H1 (cell line): ENCODE measurements at regions not wholly inside any gene's neighbourhood (a gene's known extent, or its start where the extent isn't known, plus 50 kb on each side); places are given as distances from the start of the nearest gene placed in this dataset.

Experiments used
- CTCF ChIA-PET: fragments of 300-600 bp; sonication (Branson Sonifier 250); formaldehyde crosslinking; loops from one replicate; lab custom pipeline; 2021; ENCODE audit not compliant: partially characterized antibody; lab: Charles Lee
- POLR2A ChIA-PET: fragments of 300-600 bp; sonication (Branson Sonifier 250); formaldehyde crosslinking; loops from one replicate; lab custom pipeline; 2021; ENCODE audit warnings: inconsistent platforms; ENCODE audit not compliant: partially characterized antibody; lab: Charles Lee
- DNase-seq, 2 experiments: peaks; one replicate each; pipeline versions ENCODE4 v3.0.0 to v3.0.0-alpha.2; 2010 to 2022; ENCODE audit warnings: low spot score in 2 of 2, low read depth in 1 of 2, mixed read lengths in 1 of 2
- FAIRE-seq: peaks from 2 replicates; lab custom pipeline; 2011; peaks lifted over from hg19 to GRCh38; lab: Jason Lieb, UNC
- H2AFZ ChIP-seq: 2 replicates; pipeline ENCODE4 v1.8.1; 2012; ENCODE audit warnings: low read length, inconsistent platforms
- H2AK5ac ChIP-seq: 2 replicates; pipeline ENCODE4 v1.6.1; 2013; ENCODE audit warnings: low read depth, low read length
- H2BK120ac ChIP-seq: replicated peaks from 2 replicates; pipeline ENCODE3; 2013; ENCODE audit warnings: low read depth, low read length, inconsistent platforms
- H2BK12ac ChIP-seq: 2 replicates; pipeline ENCODE4 v1.6.1; 2013; ENCODE audit warnings: low read depth, low read length
- H2BK15ac ChIP-seq: 2 replicates; pipeline ENCODE4 v1.6.1; 2013; ENCODE audit warnings: low read length
- H2BK20ac ChIP-seq: 2 replicates; pipeline ENCODE4 v1.6.1; 2013; ENCODE audit warnings: low read length
- H2BK5ac ChIP-seq: 2 replicates; pipeline ENCODE4 v1.6.1; 2013; ENCODE audit warnings: low read depth, low read length
- H3K14ac ChIP-seq: 2 replicates; pipeline ENCODE4 v1.6.1; 2013; ENCODE audit warnings: inconsistent platforms; ENCODE audit not compliant: insufficient read length
- H3K18ac ChIP-seq: 2 replicates; pipeline ENCODE4 v1.6.1; 2013; ENCODE audit warnings: low read length; ENCODE audit errors: extremely low read depth
- H3K23ac ChIP-seq: 2 replicates; pipeline ENCODE4 v1.6.1; 2013; ENCODE audit warnings: inconsistent platforms; ENCODE audit not compliant: insufficient read length
- H3K23me2 ChIP-seq: 2 replicates; pipeline ENCODE4 v1.6.1; 2013; ENCODE audit warnings: low read depth, low read length
- H3K27ac ChIP-seq: 2 replicates; pipeline ENCODE4 v1.6.1; 2011; ENCODE audit warnings: low read depth, low read length, inconsistent platforms
- H3K27me3 ChIP-seq, 4 experiments: replicated peaks in 1 of 4; 1 replicate in 1 of 4; 2 replicates in 3 of 4; pipeline versions ENCODE4 v1.6.1 to v1.8.1; 2011 to 2013; ENCODE audit warnings: low read length in 3 of 4, mild to moderate bottlenecking in 3 of 4, inconsistent platforms in 2 of 4, mixed read lengths in 2 of 4, moderate library complexity in 1 of 4; ENCODE audit not compliant: control insufficient read depth in 3 of 4, insufficient read depth in 3 of 4; ENCODE audit errors: extremely low read depth in 1 of 4
- H3K36me3 ChIP-seq, 4 experiments: 2 replicates each; pipeline versions ENCODE4 v1.6.1 to v1.8.1; 2011 to 2013; ENCODE audit warnings: mild to moderate bottlenecking in 4 of 4, low read length in 3 of 4, moderate library complexity in 2 of 4, control low read depth in 1 of 4, inconsistent platforms in 1 of 4; ENCODE audit not compliant: insufficient read depth in 4 of 4, control insufficient read depth in 2 of 4
- H3K4ac ChIP-seq: replicated peaks from 2 replicates; pipeline ENCODE3; 2013; ENCODE audit warnings: low read length, low read depth, mixed read lengths, inconsistent platforms; ENCODE audit not compliant: insufficient read length
- H3K4me1 ChIP-seq, 4 experiments: replicated peaks in 1 of 4; 1 replicate in 1 of 4; 2 replicates in 3 of 4; pipeline versions ENCODE4 v1.6.1 to v1.8.1; 2011 to 2013; ENCODE audit warnings: low read length in 3 of 4, inconsistent platforms in 2 of 4, mixed read lengths in 1 of 4; ENCODE audit not compliant: insufficient read depth in 4 of 4, control insufficient read depth in 3 of 4
- H3K4me2 ChIP-seq, 2 experiments: 2 replicates each; pipeline versions ENCODE4 v1.6.1 to v1.8.1; 2011 to 2013; ENCODE audit warnings: low read depth in 2 of 2, low read length in 2 of 2, control low read depth in 1 of 2, inconsistent platforms in 1 of 2, mild to moderate bottlenecking in 1 of 2; ENCODE audit not compliant: insufficient read depth in 1 of 2
- H3K4me3 ChIP-seq, 4 experiments: fragments of 200-600, 300-600 bp in 1 of 4; sonication (generic), shearing (Covaris generic), sonication (Bioruptor Twin) in 1 of 4; 2 replicates each; pipeline versions ENCODE4 v1.5.1 to v1.8.1; 2011 to 2016; ENCODE audit warnings: low read length in 4 of 4, low read depth in 3 of 4, control low read depth in 2 of 4, inconsistent platforms in 2 of 4, mild to moderate bottlenecking in 2 of 4, mixed read lengths in 1 of 4, moderate library complexity in 1 of 4; ENCODE audit not compliant: insufficient read depth in 2 of 4; ENCODE audit errors: extremely low read depth in 1 of 4
- H3K56ac ChIP-seq: replicated peaks from 2 replicates; pipeline ENCODE3; 2013; ENCODE audit warnings: low read depth, mild to moderate bottlenecking, mixed read lengths, low read length, inconsistent platforms; ENCODE audit not compliant: insufficient read length
- H3K79me1 ChIP-seq: 2 replicates; pipeline ENCODE4 v1.6.1; 2013; ENCODE audit warnings: low read depth, low read length, control low read depth
- H3K79me2 ChIP-seq, 2 experiments: 2 replicates each; pipeline versions ENCODE4 v1.6.1 to v1.8.1; 2012 to 2013; ENCODE audit warnings: low read length in 2 of 2, mild to moderate bottlenecking in 2 of 2, inconsistent platforms in 1 of 2; ENCODE audit not compliant: insufficient read depth in 2 of 2, control insufficient read depth in 1 of 2
- H3K9ac ChIP-seq, 4 experiments: replicated peaks in 1 of 4; 1 replicate in 1 of 4; 2 replicates in 3 of 4; pipeline versions ENCODE4 v1.6.1 to v1.8.1; 2011 to 2013; ENCODE audit warnings: low read depth in 3 of 4, low read length in 3 of 4, control low read depth in 2 of 4, mild to moderate bottlenecking in 2 of 4, moderate library complexity in 2 of 4, inconsistent platforms in 1 of 4; ENCODE audit errors: extremely low read depth in 1 of 4
- H3K9me3 ChIP-seq, 2 experiments: 2 replicates each; pipeline versions ENCODE4 v1.6.1 to v1.8.1; 2012 to 2013; ENCODE audit warnings: mild to moderate bottlenecking in 2 of 2, moderate library complexity in 2 of 2, control low read depth in 1 of 2, inconsistent platforms in 1 of 2, low read depth in 1 of 2, low read length in 1 of 2, mixed read lengths in 1 of 2; ENCODE audit not compliant: insufficient read depth in 2 of 2
- H4K20me1 ChIP-seq, 2 experiments: replicated peaks in 1 of 2; 2 replicates each; pipeline versions ENCODE3 to v1.8.1; 2011 to 2013; ENCODE audit warnings: inconsistent platforms in 2 of 2, low read length in 2 of 2, mild to moderate bottlenecking in 1 of 2; ENCODE audit not compliant: insufficient read depth in 2 of 2, control insufficient read depth in 1 of 2
- H4K5ac ChIP-seq: 2 replicates; pipeline ENCODE4 v1.6.1; 2013; ENCODE audit warnings: low read length, low read depth, mixed read lengths, inconsistent platforms; ENCODE audit not compliant: insufficient read length
- H4K8ac ChIP-seq: 2 replicates; pipeline ENCODE4 v1.8.0; 2013; ENCODE audit warnings: mild to moderate bottlenecking, moderate library complexity, low read length, inconsistent platforms; ENCODE audit not compliant: insufficient read depth; ENCODE audit errors: extremely low read depth
- H4K91ac ChIP-seq: replicated peaks from 2 replicates; pipeline ENCODE3; 2013; ENCODE audit warnings: low read length, mixed read lengths, inconsistent platforms; ENCODE audit not compliant: insufficient read length
- JUN ChIP-seq: IDR thresholded peaks from 2 replicates; pipeline ENCODE4 v1.6.1; 2011; ENCODE audit warnings: low read depth, mild to moderate bottlenecking, improper control_type of control experiment, low read length
- MAFK ChIP-seq: IDR thresholded peaks from 2 replicates; pipeline ENCODE4 v1.6.1; 2012; ENCODE audit warnings: low read depth, mild to moderate bottlenecking, improper control_type of control experiment, low read length
- POLR2AphosphoS5 ChIP-seq: IDR thresholded peaks from 2 replicates; pipeline ENCODE4 v1.6.1; 2011; ENCODE audit warnings: low read depth, low read length
- POU5F1 ChIP-seq: IDR thresholded peaks from 2 replicates; pipeline ENCODE4 v1.6.1; 2011; ENCODE audit warnings: low read depth, mild to moderate bottlenecking, low read length, moderate library complexity
- RAD21 ChIP-seq, 2 experiments: IDR thresholded peaks in 1 of 2; conservative IDR thresholded peaks in 1 of 2; 2 replicates each; pipeline ENCODE4 v1.6.1; 2011; ENCODE audit warnings: low read depth in 2 of 2, low read length in 2 of 2, improper control_type of control experiment in 1 of 2, inconsistent platforms in 1 of 2, mild to moderate bottlenecking in 1 of 2, moderate library complexity in 1 of 2
- SAP30 ChIP-seq: fragments of 300-600 bp; sonication (generic); IDR thresholded peaks from 2 replicates; pipeline ENCODE4 v1.7.1; 2012; ENCODE audit warnings: low read length, moderate library complexity, mild to moderate bottlenecking, inconsistent platforms; ENCODE audit not compliant: insufficient read depth, insufficient replicate concordance
- TEAD4 ChIP-seq: IDR thresholded peaks from 2 replicates; pipeline ENCODE4 v1.6.1; 2012; ENCODE audit warnings: low read depth, low read length, inconsistent platforms, mixed read lengths
- WGBS, 2 experiments: shearing (Covaris generic) in 1 of 2; methylation state at CpG; one replicate each; pipeline versions ENCODE4 v1.1.6 to v1.1.7; 2013 to 2015; ENCODE audit warnings: low lambda C conversion rate in 2 of 2, mixed read lengths in 2 of 2, inconsistent platforms in 1 of 2, low coverage in 1 of 2, missing lambda C conversion rate in 1 of 2; ENCODE audit not compliant: insufficient replicate concordance in 2 of 2, insufficient coverage in 1 of 2, insufficient read length in 1 of 2; ENCODE audit errors: extremely low coverage in 1 of 2, missing lambda C conversion rate in 1 of 2; 5-methylcytosine and 5-hydroxymethylcytosine counted together

DNA sequence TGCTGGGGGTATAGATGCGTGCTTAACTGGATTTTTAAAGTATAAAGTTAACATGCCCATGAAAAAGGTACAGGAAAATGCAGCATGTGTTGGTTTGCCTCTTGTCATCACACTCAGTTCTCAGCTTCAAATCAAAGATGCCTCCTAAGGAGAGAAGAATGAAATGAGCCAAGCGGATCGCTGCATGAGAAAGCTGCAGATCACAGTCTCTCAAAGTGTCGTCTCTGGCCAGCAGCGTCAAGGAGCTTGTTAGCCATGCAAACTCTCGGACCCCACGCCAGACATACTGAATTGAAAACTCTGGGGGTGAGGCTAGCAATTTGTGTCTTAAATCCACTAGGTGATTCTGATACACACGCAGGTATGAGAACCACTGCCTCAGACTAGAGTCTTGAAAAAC lies 297.2 kb downstream of the AJAP1 start:
- H4K91ac ChIP-seq, result no peak overlapping the region
- H3K27me3 ChIP-seq, result no peaks in the 10 kb centered on the region
- ChIA-PET CTCF (no interaction called here), POLR2A (no interaction called here)
- H4K8ac ChIP-seq, result no peak overlapping the region
- H2AFZ ChIP-seq, result no peak overlapping the region
- no peak overlapping the region for H3K18ac ChIP-seq
- H2BK5ac ChIP-seq, result no peak overlapping the region
- H3K4ac ChIP-seq, result no peak overlapping the region
- H3K23ac ChIP-seq, result no peak overlapping the region
- H3K27ac ChIP-seq, result no peak overlapping the region
- no peaks in the 10 kb centered on the region for H3K79me2 ChIP-seq
- no peak overlapping the region for H2AK5ac ChIP-seq
- WGBS, 2 experiments, result 87% methylated on average over 8 of the region's 8 CpGs; no CpG with 5 or more reads in 1 of the 2 experiments
- H3K4me2 ChIP-seq, result no peak overlapping the region
- no peak overlapping the region for H3K9ac ChIP-seq
- FAIRE-seq (no peak), DNase-seq (no peak)
- H3K4me1 ChIP-seq, result no peaks in the 10 kb centered on the region
- no peaks in the 10 kb centered on the region for H3K79me1 ChIP-seq
- no peak overlapping the region for H2BK15ac ChIP-seq
- H3K56ac ChIP-seq, result no peak overlapping the region
- H3K14ac ChIP-seq, result no peak overlapping the region
- H2BK20ac ChIP-seq, result no peak overlapping the region
- no peak overlapping the region for H3K4me3 ChIP-seq
- no peak overlapping the region for H2BK120ac ChIP-seq
- H3K36me3 ChIP-seq, result no peaks in the 10 kb centered on the region
- H3K23me2 ChIP-seq, result no peaks in the 10 kb centered on the region
- no peak overlapping the region for H4K5ac ChIP-seq
- peaks cover 4 to 7% of the 10 kb centered on the region in 2 experiments; a peak in 2 of 4 replicates for H3K9me3 ChIP-seq
- H4K20me1 ChIP-seq, result no peaks in the 10 kb centered on the region
- no peak overlapping the region for H2BK12ac ChIP-seq
- TF ChIP-seq SAP30, result no peak
- TF ChIP-seq POU5F1, result no peak
- TF ChIP-seq JUN, result no peak
- TF ChIP-seq MAFK, result no peak
- TF ChIP-seq POLR2AphosphoS5, result no peak
- TF ChIP-seq RAD21 (IDR thresholded peaks at IDR 0.05 in 1 of 2, conservative IDR thresholded peaks at IDR 0.05 in 1 of 2; ENCODE audit: low read depth in 2 of 2, low read length in 2 of 2), result no peak
- TF ChIP-seq TEAD4, result no peak
